ENCODE measurements at regions not wholly inside any gene's neighbourhood (a gene's known extent, or its start where the extent isn't known, plus 50 kb on each side); places are given as distances from the start of the nearest gene placed in this dataset.

GRCh38 chr2:188884517-188884916, 89.7 kb upstream of the COL3A1 start:
- no peak overlapping the region for H3K27ac Mint-ChIP-seq
- Histone ChIP-seq H3K27ac (ENCODE audit: low read depth) (no peak overlapping the region), H3F3A (replicated peaks; ENCODE audit: low read depth) (no peaks in the 10 kb centered on the region), H3K4me2 (no peak overlapping the region), H3K9me2 (ENCODE audit: insufficient read depth) (no peaks in the 10 kb centered on the region), H3K36me3 (ENCODE audit: insufficient read depth) (no peaks in the 10 kb centered on the region), H3K4me3 (no peak overlapping the region), H3K27me3 (ENCODE audit: insufficient read depth) (no peaks in the 10 kb centered on the region), H3K4me1 (ENCODE audit: insufficient read depth) (no peaks in the 10 kb centered on the region), H4K20me1 (replicated peaks; ENCODE audit: insufficient read depth) (no peaks in the 10 kb centered on the region), H3K79me2 (replicated peaks; ENCODE audit: insufficient read depth) (no peaks in the 10 kb centered on the region), H2AFZ (no peak overlapping the region)
- no peaks in the 10 kb centered on the region for H3K36me3 Mint-ChIP-seq (ENCODE audit: low read depth)
- no peaks in the 10 kb centered on the region for H3K4me1 Mint-ChIP-seq
- H3K9me3 Mint-ChIP-seq = peaks cover 8% of the 10 kb centered on the region; the same call in 2 of the 3 replicates
- peaks cover 2% of the 10 kb centered on the region for H3K27me3 Mint-ChIP-seq (ENCODE audit: insufficient read depth, low read depth, poor library complexity)
- H3K4me3 Mint-ChIP-seq = no peak overlapping the region
- TF ChIP-seq JUNB (IDR thresholded peaks at IDR 0.05; ENCODE audit: unreplicated experiment) (no peak), CTCF (conservative IDR thresholded peaks at IDR 0.05; ENCODE audit: low read depth in 2 of 2) (no peak), STAT1 (IDR thresholded peaks at IDR 0.05; ENCODE audit: unreplicated experiment) (no peak), ZNF114 (CRISPR knock-in tag; IDR thresholded peaks at IDR 0.05) (no peak), EZH2phosphoT487 (IDR thresholded peaks at IDR 0.05; ENCODE audit: unreplicated experiment) (no peak), ZNF331 (CRISPR knock-in tag; IDR thresholded peaks at IDR 0.05; ENCODE audit: low read depth) (no peak)
- ATAC-seq (no peak), DNase-seq (ENCODE audit: low spot score) (no peak)

GRCh38 chr2:188889187-188889586, 85.0 kb upstream of the COL3A1 start:
- Histone ChIP-seq H3K27me3 (ENCODE audit: insufficient read depth) (no peaks in the 10 kb centered on the region), H3K4me1 (ENCODE audit: insufficient read depth) (no peaks in the 10 kb centered on the region), H3K4me3 (no peak overlapping the region), H4K20me1 (replicated peaks; ENCODE audit: insufficient read depth) (no peaks in the 10 kb centered on the region), H2AFZ (no peak overlapping the region), H3K36me3 (ENCODE audit: insufficient read depth) (no peaks in the 10 kb centered on the region), H3F3A (replicated peaks; ENCODE audit: low read depth) (no peaks in the 10 kb centered on the region), H3K4me2 (no peak overlapping the region), H3K27ac (ENCODE audit: low read depth) (no peak overlapping the region), H3K79me2 (replicated peaks; ENCODE audit: insufficient read depth) (no peaks in the 10 kb centered on the region), H3K9me2 (ENCODE audit: insufficient read depth) (no peaks in the 10 kb centered on the region)
- DNase-seq (ENCODE audit: low spot score) = no peak
- peaks cover 17% of the 10 kb centered on the region; the same call in 2 of the 3 replicates for H3K9me3 Mint-ChIP-seq
- no peak overlapping the region for H3K4me3 Mint-ChIP-seq
- no peaks in the 10 kb centered on the region for H3K27me3 Mint-ChIP-seq (ENCODE audit: insufficient read depth, low read depth, poor library complexity)
- H3K36me3 Mint-ChIP-seq (ENCODE audit: low read depth) = no peaks in the 10 kb centered on the region
- ATAC-seq = no peak
- no peaks in the 10 kb centered on the region for H3K4me1 Mint-ChIP-seq
- no peak for TF ChIP-seq POLR2AphosphoS5 (IDR thresholded peaks at IDR 0.05; ENCODE audit: low read depth)
- no peak for TF ChIP-seq ZNF462 (CRISPR knock-in tag; IDR thresholded peaks at IDR 0.05)
- no peak for TF ChIP-seq CREB1 (CRISPR knock-in tag; IDR thresholded peaks at IDR 0.05; ENCODE audit: low read depth)
- TF ChIP-seq ETS1 (IDR thresholded peaks at IDR 0.05) = no peak
- TF ChIP-seq EZH2phosphoT487 (IDR thresholded peaks at IDR 0.05; ENCODE audit: unreplicated experiment) = no peak
- no peak for TF ChIP-seq EZH2 (IDR thresholded peaks at IDR 0.05; ENCODE audit: low read depth, unreplicated experiment)
- no peak for TF ChIP-seq ZNF114 (CRISPR knock-in tag; IDR thresholded peaks at IDR 0.05)
- H3K27ac Mint-ChIP-seq = no peak overlapping the region
